K562 (cell line): ENCODE measurements at regions not wholly inside any gene's neighbourhood (a gene's known extent, or its start where the extent isn't known, plus 50 kb on each side); places are given as distances from the start of the nearest gene placed in this dataset.

Experiments
- BMI1 ChIP-seq: fragments of 150-350 bp; IDR thresholded peaks from 2 replicates; pipeline ENCODE4 v1.6.1; 2014; ENCODE audit warnings: low read length
- CTCF ChIP-seq, 3 experiments: IDR thresholded peaks in 2 of 3; conservative IDR thresholded peaks in 1 of 3; 2 replicates each; pipeline ENCODE4 v1.5.1; 2011 to 2012; ENCODE audit warnings: low read length in 3 of 3, mild to moderate bottlenecking in 3 of 3, control low read depth in 2 of 3, improper control_type of control experiment in 1 of 3, inconsistent platforms in 1 of 3, low read depth in 1 of 3, mixed read lengths in 1 of 3, moderate library complexity in 1 of 3; ENCODE audit not compliant: insufficient read depth in 2 of 3

DNA sequence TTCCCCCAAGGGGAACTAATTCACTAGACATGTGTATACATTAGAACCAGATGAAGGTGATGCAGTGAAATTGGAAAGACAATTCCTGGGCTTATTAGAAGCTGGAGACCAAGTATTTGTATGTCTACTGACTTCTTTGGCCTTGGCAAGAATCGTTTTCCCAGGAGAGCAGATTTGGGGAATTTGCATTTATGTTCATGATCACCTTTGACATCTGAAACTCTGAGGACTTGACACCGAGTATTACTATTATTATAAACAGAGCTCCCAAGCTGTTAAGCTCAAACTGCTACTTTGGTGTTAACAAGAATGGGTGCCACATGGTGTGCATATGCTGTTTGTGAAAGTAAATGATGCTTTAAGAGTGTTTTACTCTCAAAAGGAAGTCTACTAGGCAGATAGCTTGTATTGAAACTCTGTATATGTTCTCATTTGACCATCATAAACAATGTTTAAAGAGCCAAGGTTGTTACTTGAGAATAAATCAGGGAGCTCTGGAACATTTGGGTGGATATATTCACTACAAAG, 519.8 kb upstream of the GOLIM4 start:
- TF ChIP-seq CTCF (IDR thresholded peaks at IDR 0.05 in 2 of 3, conservative IDR thresholded peaks at IDR 0.05 in 1 of 3; ENCODE audit: insufficient read depth in 2 of 3, low read depth in 1 of 3, low read length in 3 of 3), result no peak
- no peak for TF ChIP-seq BMI1
